ENCODE measurements at regions not wholly inside any gene's neighbourhood (a gene's known extent, or its start where the extent isn't known, plus 50 kb on each side); places are given as distances from the start of the nearest gene placed in this dataset.
"Not testable (repeated sequence)": the region's sequence is repeated elsewhere in the genome, so short reads cannot be mapped to it uniquely, and the experiment has no call there.

GRCh38 chr6:139539852-139540251, 165.4 kb upstream of the CITED2 start:
- DNase-seq (ENCODE audit: low spot score): no peak

GRCh38 chr6:139538366-139538765, 163.9 kb upstream of the CITED2 start:
- no peak for DNase-seq (ENCODE audit: low spot score)

- DNase-seq (ENCODE audit: low spot score): no peak
Observed at GRCh38 chr6:139536751-139537617, 162.5 kb upstream of the CITED2 start.

- no peak for DNase-seq (ENCODE audit: low spot score)
Observed at GRCh38 chr6:139534472-139535115, 160.1 kb upstream of the CITED2 start.

DNA sequence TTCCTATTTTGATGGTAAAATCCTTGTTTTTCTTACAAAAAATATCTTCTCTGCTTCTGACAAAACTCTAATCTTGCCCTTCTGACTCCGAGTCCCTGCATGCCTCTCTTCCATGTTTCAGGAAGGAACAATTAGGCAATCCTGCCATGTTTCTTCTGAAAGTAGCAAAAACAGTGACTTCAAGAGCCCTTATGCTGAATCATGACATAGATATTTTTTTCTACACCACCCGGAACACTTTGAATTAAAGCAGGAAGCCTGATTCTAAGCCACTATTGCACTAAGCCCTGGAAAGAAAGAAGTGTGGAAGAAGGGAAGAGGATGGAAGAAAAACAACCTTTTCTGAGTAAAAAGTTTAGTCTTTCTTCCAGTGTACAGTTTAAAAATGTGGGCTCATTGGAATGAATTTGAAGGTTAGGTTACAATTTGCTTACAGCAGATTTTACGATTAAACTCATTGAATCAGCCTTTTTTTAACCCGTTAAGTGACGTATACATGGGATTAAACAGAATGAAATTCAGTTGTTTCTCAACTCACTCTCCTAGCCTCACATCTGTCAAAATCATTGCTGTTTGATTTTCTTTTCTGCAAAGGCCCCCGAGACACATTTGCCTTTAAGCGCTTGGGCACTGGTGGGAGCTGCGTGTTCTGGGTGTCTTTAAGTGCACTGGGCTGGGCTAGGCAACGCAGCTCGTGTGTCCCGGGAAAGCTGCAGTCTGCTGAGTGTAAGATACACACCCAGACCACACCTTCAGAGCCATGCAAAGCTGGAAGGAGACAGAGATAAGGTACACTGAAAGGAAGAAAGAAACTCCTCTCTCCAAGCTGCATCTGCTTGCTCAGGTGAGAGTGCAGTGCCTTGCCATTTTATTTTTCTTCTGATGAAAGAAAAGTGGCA, 159.4 kb upstream of the CITED2 start:
- DNase-seq (ENCODE audit: low spot score): no peak

DNA sequence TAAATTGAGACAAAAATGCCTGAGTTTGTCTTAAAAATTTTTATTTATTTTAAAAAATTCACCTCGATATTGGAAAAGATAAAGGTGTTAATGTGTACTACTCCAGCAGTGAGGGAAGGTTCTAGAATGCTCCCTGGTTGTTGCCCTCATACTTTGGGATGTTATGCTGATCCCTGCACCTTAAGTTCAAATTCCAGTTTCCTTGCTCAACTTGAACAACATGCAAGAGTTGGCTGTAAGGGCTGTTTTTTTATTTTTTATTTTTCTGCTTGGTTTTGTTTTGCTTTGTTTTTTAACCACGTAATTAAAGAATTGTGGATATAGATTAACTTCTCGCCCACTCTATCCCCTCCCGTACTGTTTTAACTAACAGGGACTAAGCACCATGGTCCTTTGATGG, 158.7 kb upstream of the CITED2 start:
- no peak for DNase-seq (ENCODE audit: low spot score)

DNA sequence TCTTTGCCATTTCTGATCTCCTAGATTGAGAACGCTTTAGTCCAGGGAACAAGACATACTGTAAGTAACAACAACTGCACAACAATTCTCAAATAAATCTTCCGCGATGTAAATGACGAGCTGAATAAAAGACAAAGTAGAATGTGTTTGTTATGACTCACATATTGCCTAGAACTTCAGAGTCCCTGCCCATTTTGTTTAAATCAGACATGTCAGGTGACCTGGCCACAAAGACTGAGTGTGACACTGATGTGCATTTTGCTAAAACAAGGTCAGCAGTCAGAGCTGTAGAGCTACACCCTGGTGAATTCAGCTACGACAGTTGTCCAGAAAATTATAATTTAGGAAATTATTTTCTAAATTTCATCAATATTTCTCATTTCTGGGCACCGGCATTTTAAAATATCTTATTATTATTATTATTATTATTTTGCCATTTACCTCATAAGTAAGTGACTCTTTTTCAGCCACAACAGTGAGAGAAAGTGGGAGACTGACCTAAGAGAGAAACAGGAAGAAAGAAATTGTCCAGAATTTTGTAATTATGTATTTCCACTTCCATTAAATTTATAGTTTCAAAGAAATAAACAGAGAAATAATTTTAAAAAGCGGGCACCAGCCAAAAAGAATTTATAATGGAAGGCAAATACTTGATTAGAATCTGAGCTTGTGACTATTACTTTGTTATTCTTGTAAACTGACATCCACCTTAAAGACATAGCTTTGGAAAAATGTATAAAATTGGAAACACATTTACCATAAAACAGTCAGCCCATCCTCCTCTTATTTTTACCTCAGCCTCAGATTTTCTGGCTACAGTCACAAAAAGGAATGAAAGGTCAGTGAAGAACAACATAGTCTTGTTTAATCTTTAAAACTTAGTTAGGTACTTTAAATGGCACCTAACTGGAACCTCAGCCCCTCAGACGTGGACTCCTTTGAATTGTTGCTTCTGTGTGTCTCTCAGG, 157.0 kb upstream of the CITED2 start:
- no peak for DNase-seq (ENCODE audit: low spot score)

- DNase-seq (ENCODE audit: low spot score): no peak
Observed at GRCh38 chr6:139530561-139530960, 156.1 kb upstream of the CITED2 start.

GRCh38 chr6:139529420-139529819, 155.0 kb upstream of the CITED2 start:
- DNase-seq (ENCODE audit: low spot score): no peak

DNA sequence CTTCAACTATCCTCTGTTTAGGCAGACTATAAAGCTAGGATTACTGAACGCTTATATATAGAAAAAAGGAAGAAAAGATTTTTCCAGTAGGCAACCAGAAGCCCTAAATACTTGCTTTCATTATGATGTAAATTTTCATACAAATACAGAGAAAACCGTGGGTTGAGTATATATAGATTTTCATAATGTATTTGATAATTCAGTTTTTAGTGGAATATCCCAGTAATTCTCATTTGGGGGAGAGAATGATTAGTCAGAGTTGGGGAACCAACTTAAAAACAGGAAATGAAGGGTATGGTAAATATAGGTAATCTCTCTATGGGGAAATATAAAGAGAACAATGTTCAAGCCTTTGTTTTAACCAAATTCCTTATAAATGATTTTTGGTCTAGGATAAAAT, 154.0 kb upstream of the CITED2 start:
- no peak for DNase-seq (ENCODE audit: low spot score)

DNA sequence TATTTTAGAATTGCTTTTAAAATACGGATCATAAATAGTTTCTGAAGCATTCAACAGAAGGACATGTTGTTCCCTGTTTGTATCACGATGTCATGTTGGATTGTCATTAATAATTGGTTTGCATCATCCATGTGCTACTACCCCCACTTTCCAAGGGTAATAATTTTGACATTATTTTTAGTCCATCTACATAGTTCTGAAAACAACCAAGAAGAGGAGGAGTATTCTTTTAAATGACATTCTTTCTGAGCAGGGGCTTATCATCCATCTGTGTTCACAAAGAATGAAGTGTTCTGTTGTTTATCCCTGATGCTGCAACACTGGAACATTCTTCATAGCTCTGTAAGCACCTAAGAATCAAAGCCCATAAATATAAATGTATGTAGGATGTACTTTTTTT, 151.0 kb upstream of the CITED2 start:
- DNase-seq (ENCODE audit: low spot score): no peak

GRCh38 chr6:139523986-139524385, 149.5 kb upstream of the CITED2 start:
- DNase-seq (ENCODE audit: low spot score): no peak

DNA sequence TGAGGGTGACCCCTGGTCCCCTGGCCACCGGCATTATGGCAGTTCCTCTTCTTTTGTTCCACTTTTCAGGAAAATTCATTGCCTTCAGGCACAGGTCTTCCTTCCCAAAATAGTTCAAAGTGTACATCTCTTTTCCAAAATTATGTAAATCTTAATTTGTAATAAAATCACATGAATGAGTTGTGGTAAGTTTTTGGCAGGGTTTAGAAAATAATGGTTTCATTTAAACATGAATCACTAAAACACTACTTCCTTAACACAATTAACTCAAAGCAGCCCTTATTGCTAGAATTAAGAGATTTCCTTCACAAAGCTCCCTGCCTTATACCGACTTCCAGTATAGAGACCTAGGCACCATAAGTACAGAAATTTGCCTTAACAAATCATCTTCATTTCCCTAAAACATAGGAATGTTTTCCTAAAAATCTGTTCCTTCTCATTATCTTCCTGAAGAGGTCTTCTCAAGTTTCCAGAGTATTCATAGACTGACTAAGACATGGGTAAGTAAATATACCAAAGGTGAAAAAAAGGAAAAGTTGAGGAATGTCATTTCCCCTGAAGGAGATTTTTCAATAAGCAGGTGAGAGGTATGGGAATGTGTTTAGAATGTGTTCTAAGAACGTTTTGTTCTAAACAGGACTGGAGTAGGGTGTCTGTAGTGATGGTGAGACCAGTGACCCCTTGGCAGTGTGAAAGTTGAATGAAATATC, 148.2 kb upstream of the CITED2 start:
- DNase-seq (ENCODE audit: low spot score): no peak

DNA sequence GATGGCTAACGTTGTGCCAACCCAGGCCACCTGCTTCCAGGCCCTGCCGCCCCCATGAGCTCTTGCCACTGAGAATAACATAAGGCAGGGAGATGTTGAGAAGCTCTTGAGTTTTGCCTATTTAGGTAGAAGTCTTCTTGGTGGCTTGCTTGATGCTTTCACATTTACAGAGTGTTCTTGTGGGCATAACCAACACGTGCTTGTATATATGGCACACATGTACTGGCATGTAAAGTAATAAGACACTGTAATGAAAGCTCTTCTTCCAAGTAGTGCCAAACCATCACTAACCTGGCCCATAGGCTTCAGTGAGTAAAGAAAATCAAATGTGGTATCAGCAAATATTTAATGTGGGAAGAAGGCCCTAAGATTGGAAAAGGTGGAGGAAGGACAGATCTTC, 146.9 kb upstream of the CITED2 start:
- DNase-seq (ENCODE audit: low spot score): no peak

DNA sequence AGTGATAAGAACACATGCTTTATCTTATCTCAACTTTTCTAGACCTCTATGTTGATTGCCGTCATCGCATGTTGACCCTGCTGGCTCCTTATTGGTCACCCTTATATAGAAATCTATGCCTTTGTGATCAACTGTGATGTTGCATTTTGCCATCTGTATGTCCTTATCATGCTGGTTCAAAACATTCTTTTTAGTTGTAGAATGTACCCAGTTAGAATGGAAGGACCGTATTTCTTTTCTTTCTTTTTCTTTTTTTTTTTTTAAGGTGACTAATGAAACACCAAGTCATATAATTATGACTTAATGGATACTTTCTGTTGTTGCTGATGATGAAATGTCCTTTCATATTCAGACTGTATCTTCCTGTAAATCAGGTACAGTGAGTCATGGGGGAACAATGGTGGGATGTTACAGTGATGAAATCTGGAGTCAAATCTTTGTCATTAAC, 145.9 kb upstream of the CITED2 start:
- no peak for DNase-seq (ENCODE audit: low spot score)

GRCh38 chr6:139519571-139520031, 145.2 kb upstream of the CITED2 start:
- no peak for DNase-seq (ENCODE audit: low spot score)

GRCh38 chr6:139519097-139519496, 144.6 kb upstream of the CITED2 start:
- DNase-seq (ENCODE audit: low spot score): no peak

DNA sequence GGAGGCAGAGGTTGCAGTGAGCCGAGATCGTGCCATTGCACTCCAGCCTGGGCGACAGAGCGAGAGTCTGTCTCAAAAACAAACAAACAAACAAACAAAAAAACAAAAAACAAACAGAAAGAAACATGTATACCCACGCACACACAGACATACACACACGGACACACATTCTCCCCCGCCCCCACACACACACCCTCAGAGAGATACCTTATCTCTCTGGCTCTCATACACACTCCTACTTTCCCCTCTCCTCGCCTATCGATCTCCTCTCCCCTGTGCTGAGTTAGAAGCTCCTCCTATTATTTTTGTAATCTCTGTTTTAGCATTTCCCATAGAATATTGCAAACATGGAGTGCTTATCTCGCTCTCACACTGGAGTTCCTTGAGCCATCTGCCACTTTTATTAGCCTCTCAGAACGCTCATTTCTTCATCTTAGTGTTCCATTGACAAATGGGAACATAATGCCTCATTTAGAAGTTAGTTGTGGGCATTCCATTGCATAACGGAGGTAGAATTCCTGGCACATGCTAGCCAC, 144.2 kb upstream of the CITED2 start:
- no peak for DNase-seq (ENCODE audit: low spot score)

GRCh38 chr6:139517998-139518555, 143.6 kb upstream of the CITED2 start:
- DNase-seq (ENCODE audit: low spot score): not testable (repeated sequence)

GRCh38 chr6:139515511-139515910, 141.1 kb upstream of the CITED2 start:
- no peak for DNase-seq (ENCODE audit: low spot score)
